ENCODE measurements at regions not wholly inside any gene's neighbourhood (a gene's known extent, or its start where the extent isn't known, plus 50 kb on each side); places are given as distances from the start of the nearest gene placed in this dataset.

- DNase-seq = no peak
Measured at GRCh38 chr13:110806636-110807035, 93.1 kb downstream of the ING1 start.

GRCh38 chr13:110807546-110807945 is 94.0 kb downstream of the ING1 start:
- intact Hi-C loops (cut with DNase I; ENCODE audit: low total_unique reads) (no loop called here), in situ Hi-C loops (cut with MboI; ENCODE audit: low sequenced_read_pairs in 4 of 4) (loop anchor here in 2 of 4 donors (25.0 kb wide), 4 partner anchors 120 to 1845 kb away; no protein-coding TSS in a partner anchor)
- Histone ChIP-seq H3K9me3 (no peaks in the 10 kb centered on the region), H3K36me3 (no peaks in the 10 kb centered on the region), H3K4me3 (no peak overlapping the region), H3K27me3 (peaks cover 0 to 14% (median 5%) of the 10 kb centered on the region in 3 donors), H3K4me1 (peaks cover 0 to 9% of the 10 kb centered on the region in 2 donors), H3K27ac (no peak overlapping the region)
- TF ChIP-seq, protein P1, sequence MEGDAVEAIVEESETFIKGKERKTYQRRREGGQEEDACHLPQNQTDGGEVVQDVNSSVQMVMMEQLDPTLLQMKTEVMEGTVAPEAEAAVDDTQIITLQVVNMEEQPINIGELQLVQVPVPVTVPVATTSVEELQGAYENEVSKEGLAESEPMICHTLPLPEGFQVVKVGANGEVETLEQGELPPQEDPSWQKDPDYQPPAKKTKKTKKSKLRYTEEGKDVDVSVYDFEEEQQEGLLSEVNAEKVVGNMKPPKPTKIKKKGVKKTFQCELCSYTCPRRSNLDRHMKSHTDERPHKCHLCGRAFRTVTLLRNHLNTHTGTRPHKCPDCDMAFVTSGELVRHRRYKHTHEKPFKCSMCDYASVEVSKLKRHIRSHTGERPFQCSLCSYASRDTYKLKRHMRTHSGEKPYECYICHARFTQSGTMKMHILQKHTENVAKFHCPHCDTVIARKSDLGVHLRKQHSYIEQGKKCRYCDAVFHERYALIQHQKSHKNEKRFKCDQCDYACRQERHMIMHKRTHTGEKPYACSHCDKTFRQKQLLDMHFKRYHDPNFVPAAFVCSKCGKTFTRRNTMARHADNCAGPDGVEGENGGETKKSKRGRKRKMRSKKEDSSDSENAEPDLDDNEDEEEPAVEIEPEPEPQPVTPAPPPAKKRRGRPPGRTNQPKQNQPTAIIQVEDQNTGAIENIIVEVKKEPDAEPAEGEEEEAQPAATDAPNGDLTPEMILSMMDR (IDR thresholded peaks at IDR 0.05 in 4 of 5, conservative IDR thresholded peaks at IDR 0.05 in 1 of 5) = no peak
- no peak for TF ChIP-seq POLR2A (IDR thresholded peaks at IDR 0.05)
- no peak for ATAC-seq
- DNase-seq = no peak

More at GRCh38 chr13:110806636-110807035, 93.1 kb downstream of the ING1 start:
- TF ChIP-seq, protein P1 (IDR thresholded peaks at IDR 0.05 in 4 of 5, conservative IDR thresholded peaks at IDR 0.05 in 1 of 5) = no peak
- no peak for TF ChIP-seq POLR2A (IDR thresholded peaks at IDR 0.05)
- no peaks in the 10 kb centered on the region for H3K9me3 ChIP-seq
- H3K4me1 ChIP-seq = no peaks in the 10 kb centered on the region
- in situ Hi-C loops (cut with MboI; ENCODE audit: low sequenced_read_pairs in 4 of 4) = loop anchor here in 2 of 4 donors (25.0 kb wide), 4 partner anchors 119 to 1844 kb away; no protein-coding TSS in a partner anchor
- intact Hi-C loops (cut with DNase I; ENCODE audit: low total_unique reads) = no loop called here
- ATAC-seq = no peak
- no peak overlapping the region for H3K27ac ChIP-seq
- H3K4me3 ChIP-seq = no peak overlapping the region
- H3K36me3 ChIP-seq = no peaks in the 10 kb centered on the region
- peaks cover 3 to 21% (median 5%) of the 10 kb centered on the region in 3 donors for H3K27me3 ChIP-seq

DNA sequence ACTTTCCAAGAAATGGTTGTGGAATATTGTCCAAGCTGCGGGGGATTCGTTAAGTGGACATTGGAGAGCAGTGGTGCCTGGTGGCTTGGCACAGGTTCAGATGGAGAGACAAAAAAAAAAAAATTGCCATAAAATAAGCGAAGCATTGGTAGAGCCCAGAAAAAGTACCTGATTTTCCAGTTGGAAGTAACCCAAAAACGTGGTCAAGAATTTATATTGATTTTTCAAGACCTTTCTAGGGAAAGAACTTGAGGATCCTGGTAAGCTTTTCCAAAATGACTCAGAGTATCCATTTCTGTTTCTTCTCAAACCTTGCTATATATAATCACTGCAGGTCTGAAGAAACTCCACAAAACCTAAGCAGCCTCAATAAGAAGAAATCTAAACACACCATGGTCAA is 94.6 kb downstream of the ING1 start:
- H3K4me3 ChIP-seq = no peak overlapping the region
- in situ Hi-C loops (cut with MboI; ENCODE audit: low sequenced_read_pairs in 4 of 4) (loop anchor here in 2 of 4 donors (25.0 kb wide), 4 partner anchors 121 to 1846 kb away; no protein-coding TSS in a partner anchor), intact Hi-C loops (cut with DNase I; ENCODE audit: low total_unique reads) (no loop called here)
- H3K27me3 ChIP-seq = peaks cover 3 to 12% (median 5%) of the 10 kb centered on the region in 3 donors
- no peaks in the 10 kb centered on the region for H3K9me3 ChIP-seq
- TF ChIP-seq, protein P1 (IDR thresholded peaks at IDR 0.05 in 4 of 5, conservative IDR thresholded peaks at IDR 0.05 in 1 of 5) = no peak
- TF ChIP-seq POLR2A (IDR thresholded peaks at IDR 0.05) = no peak
- H3K27ac ChIP-seq = no peak overlapping the region
- H3K4me1 ChIP-seq = peaks cover 0 to 11% of the 10 kb centered on the region in 2 donors
- ATAC-seq = no peak
- no peaks in the 10 kb centered on the region for H3K36me3 ChIP-seq
- DNase-seq = no peak

DNA sequence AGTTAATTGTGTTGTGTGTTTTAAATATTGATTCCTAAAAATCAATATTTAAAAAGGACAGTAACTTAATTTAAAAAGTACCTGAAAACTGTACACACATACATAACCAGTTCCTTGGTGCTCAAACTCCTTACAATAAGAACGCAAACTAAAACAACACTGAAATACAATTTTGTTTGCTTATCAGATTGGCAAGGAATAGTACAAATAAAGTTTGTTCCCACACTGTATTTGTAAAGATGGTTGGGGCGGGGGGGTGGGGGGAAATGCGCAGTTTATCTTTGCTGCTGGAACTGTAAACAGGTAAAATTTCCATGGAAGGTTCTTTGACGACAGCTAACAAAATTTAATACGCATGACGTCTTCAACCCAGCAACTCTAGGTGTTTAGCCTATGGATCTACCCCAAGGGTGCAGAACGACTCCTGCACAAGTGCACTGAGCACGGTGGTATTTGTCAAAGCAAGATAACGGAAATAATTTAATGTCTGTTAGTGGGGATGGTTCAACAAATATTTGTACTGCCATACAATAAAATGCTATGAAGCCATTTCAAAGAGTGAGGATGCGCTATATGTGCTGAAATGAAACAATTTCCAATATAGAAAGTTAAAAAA is 96.5 kb downstream of the ING1 start:
- no peak for ATAC-seq
- H3K36me3 ChIP-seq = no peaks in the 10 kb centered on the region
- DNase-seq = no peak
- peaks cover 0 to 11% of the 10 kb centered on the region in 2 donors for H3K4me1 ChIP-seq
- intact Hi-C loops (cut with DNase I; ENCODE audit: low total_unique reads) (no loop called here), in situ Hi-C loops (cut with MboI; ENCODE audit: low sequenced_read_pairs in 4 of 4) (loop anchor here in 3 of 4 donors (10.0 to 25.0 kb wide), 5 partner anchors 123 to 1848 kb away; no protein-coding TSS in a partner anchor)
- TF ChIP-seq, protein P1 (IDR thresholded peaks at IDR 0.05 in 4 of 5, conservative IDR thresholded peaks at IDR 0.05 in 1 of 5) = no peak
- TF ChIP-seq POLR2A (IDR thresholded peaks at IDR 0.05) = no peak
- no peaks in the 10 kb centered on the region for H3K9me3 ChIP-seq
- H3K27me3 ChIP-seq = peaks cover 0 to 9% (median 3%) of the 10 kb centered on the region in 3 donors
- no peak overlapping the region for H3K27ac ChIP-seq
- H3K4me3 ChIP-seq = no peak overlapping the region

All from gastrocnemius medialis (tissue), 4 donors.